ENCODE measurements at regions not wholly inside any gene's neighbourhood (a gene's known extent, or its start where the extent isn't known, plus 50 kb on each side); places are given as distances from the start of the nearest gene placed in this dataset.

DNA sequence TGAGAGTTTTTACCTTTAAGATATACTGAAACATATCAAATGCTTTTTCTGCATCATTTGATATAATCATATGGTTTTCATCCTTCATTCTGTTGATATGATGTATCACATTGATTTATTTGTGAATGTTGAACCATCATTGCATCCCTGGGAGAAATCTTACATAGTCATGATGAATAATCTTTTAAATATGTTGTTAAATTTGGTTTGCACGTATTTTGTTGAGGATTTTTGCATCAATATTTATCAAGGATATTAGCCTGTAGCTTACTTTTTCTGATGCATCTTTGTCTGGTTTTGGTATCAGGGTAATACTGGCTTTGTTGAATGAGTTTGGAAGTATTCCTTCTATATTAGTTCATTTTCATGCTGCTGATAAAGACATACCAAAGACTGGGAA lies 541.4 kb downstream of the TLL1 start:
- peaks cover 18% of the 10 kb centered on the region for H3K4me1 Mint-ChIP-seq (ENCODE audit: low read depth)
- H3K27ac Mint-ChIP-seq, result peak overlapping the region; percentile 32; the same call in 1 of the 2 replicates
- DNase-seq, result no peak
- peaks cover 18% of the 10 kb centered on the region; the same call in 1 of the 2 replicates for H3K9me3 Mint-ChIP-seq
- H3K36me3 Mint-ChIP-seq (ENCODE audit: low read depth), result peaks cover 20% of the 10 kb centered on the region
- TF ChIP-seq, protein P1, sequence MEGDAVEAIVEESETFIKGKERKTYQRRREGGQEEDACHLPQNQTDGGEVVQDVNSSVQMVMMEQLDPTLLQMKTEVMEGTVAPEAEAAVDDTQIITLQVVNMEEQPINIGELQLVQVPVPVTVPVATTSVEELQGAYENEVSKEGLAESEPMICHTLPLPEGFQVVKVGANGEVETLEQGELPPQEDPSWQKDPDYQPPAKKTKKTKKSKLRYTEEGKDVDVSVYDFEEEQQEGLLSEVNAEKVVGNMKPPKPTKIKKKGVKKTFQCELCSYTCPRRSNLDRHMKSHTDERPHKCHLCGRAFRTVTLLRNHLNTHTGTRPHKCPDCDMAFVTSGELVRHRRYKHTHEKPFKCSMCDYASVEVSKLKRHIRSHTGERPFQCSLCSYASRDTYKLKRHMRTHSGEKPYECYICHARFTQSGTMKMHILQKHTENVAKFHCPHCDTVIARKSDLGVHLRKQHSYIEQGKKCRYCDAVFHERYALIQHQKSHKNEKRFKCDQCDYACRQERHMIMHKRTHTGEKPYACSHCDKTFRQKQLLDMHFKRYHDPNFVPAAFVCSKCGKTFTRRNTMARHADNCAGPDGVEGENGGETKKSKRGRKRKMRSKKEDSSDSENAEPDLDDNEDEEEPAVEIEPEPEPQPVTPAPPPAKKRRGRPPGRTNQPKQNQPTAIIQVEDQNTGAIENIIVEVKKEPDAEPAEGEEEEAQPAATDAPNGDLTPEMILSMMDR (IDR thresholded peaks at IDR 0.05), result no peak
- no peak overlapping the region for H3K4me3 Mint-ChIP-seq
- H3K27me3 Mint-ChIP-seq (ENCODE audit: insufficient read depth), result no peaks in the 10 kb centered on the region

DNA sequence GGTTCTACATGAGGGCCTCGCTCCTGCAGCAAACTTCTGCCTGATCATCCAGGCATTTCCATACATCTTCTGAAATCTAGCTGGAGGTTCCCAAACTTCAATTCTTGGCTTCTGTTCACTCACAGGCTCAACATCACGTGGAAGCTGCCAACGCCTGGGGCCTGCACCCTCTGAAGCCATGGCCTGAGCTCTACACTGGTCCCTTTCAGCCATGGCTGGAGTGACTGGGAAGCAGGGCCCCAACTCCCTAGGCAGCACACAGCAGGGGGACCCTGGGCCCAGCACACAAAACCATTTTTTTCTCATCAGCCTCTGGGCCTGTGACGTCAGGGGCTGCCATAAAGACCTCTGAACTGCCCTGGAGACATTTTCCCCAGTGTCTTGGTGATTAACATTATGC lies 542.7 kb downstream of the TLL1 start:
- Mint-ChIP-seq H3K9me3 (peaks cover 18% of the 10 kb centered on the region), H3K4me1 (ENCODE audit: low read depth) (peaks cover 24% of the 10 kb centered on the region), H3K4me3 (no peak overlapping the region), H3K27me3 (ENCODE audit: insufficient read depth) (no peaks in the 10 kb centered on the region), H3K27ac (no peak overlapping the region), H3K36me3 (ENCODE audit: low read depth) (peaks cover 24% of the 10 kb centered on the region)
- TF ChIP-seq, protein P1 (IDR thresholded peaks at IDR 0.05), result no peak
- DNase-seq, result no peak

DNA sequence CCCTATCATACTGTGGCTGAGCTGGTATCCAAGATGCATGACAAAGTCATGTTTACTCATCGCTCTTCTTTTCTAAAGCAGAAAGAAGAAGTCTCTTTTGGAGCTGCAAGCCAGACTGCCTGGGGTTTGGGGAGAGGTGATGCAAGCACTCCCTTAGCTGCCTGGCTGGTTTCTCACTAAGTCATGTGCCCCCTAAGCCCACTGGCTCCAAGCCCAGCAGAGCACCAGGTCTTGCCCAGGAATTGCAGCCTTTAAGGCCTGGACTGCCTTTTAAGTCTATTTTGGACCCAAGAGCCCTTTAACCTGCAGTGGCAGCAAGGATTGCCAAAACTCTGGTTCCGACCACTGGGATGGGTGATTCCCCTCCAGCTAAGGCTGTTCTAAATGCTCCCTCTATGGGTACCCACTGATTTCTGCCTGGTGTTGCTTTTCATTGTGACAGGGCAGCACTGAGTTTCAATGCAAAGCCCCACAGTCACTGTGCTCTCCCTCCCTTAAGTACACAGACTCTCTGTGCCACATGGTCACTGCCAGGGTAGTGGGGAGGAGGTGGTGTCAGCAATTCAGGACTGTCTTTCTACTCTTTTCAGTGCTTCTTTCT lies 548.6 kb downstream of the TLL1 start:
- Mint-ChIP-seq H3K4me3 (no peak overlapping the region), H3K36me3 (ENCODE audit: low read depth) (peaks cover 15% of the 10 kb centered on the region), H3K27ac (peak overlapping the region; percentile 89), H3K4me1 (ENCODE audit: low read depth) (peaks cover 51% of the 10 kb centered on the region), H3K9me3 (peaks cover 4% of the 10 kb centered on the region; the same call in 1 of the 2 replicates), H3K27me3 (ENCODE audit: insufficient read depth) (no peaks in the 10 kb centered on the region)
- TF ChIP-seq, protein P1 (IDR thresholded peaks at IDR 0.05), result 0 out of 2 replicates have a peak, but pooled peaks have one; percentile 9
- DNase-seq, result peak; percentile 64

DNA sequence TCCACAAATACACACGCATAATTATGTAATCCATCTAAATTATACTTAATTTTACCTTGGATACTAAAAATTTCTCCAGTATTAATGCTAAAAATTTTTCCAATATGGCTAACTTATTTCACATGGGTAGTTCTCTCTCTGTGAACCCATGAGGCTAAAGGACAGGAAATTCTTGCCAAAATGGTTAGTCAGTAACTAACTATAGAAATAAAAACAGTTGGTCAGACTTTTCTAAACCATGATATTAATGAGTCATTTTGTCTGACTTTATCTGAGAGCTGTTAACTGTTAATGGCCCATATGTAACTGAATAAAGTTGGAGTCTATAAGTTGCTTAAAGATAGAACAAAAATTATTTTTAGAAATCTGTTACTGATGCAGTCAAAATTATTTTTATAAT lies 549.4 kb downstream of the TLL1 start:
- DNase-seq, result peak; percentile 85
- Mint-ChIP-seq H3K27ac (peak overlapping the region; percentile 89), H3K27me3 (ENCODE audit: insufficient read depth) (no peaks in the 10 kb centered on the region), H3K36me3 (ENCODE audit: low read depth) (peaks cover 15% of the 10 kb centered on the region), H3K4me1 (ENCODE audit: low read depth) (peaks cover 55% of the 10 kb centered on the region), H3K9me3 (peaks cover 4% of the 10 kb centered on the region; the same call in 1 of the 2 replicates), H3K4me3 (no peak overlapping the region)
- TF ChIP-seq, protein P1 (IDR thresholded peaks at IDR 0.05), result no peak

DNA sequence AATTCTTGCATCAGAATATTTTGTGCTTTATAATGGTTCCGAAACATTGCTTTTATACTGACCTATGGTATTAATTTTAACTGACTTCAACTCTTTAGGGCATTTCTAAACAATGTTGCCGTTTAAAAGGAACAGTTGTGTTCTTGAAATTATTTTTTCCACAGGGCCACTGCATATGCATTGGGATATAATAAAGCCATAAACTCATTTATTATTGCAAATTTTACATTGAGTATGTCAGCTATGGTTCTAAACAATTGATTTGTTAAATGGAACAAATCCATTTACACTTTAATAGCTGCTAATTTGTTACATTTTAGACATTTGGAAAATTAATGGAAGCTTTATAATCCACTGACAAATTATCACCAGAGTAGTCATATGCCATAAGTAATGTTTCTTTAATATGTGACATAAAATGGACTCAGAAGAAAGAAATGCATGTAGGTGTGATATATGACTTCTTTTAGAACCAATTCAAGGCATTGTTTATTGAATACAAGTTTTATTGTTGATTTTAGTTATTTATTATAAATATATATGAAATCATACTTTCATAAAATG lies 553.3 kb downstream of the TLL1 start:
- no peak overlapping the region for H3K27ac Mint-ChIP-seq
- DNase-seq, result no peak
- H3K9me3 Mint-ChIP-seq, result no peaks in the 10 kb centered on the region; the same call in 1 of the 2 replicates
- TF ChIP-seq, protein P1 (IDR thresholded peaks at IDR 0.05), result no peak
- peaks cover 49% of the 10 kb centered on the region for H3K4me1 Mint-ChIP-seq (ENCODE audit: low read depth)
- no peak overlapping the region for H3K4me3 Mint-ChIP-seq
- no peaks in the 10 kb centered on the region for H3K27me3 Mint-ChIP-seq (ENCODE audit: insufficient read depth)
- peaks cover 10% of the 10 kb centered on the region; the same call in 1 of the 2 replicates for H3K36me3 Mint-ChIP-seq (ENCODE audit: low read depth)

Data from HFFc6 (cell line).